Breast epithelium (tissue), 3 donors: ENCODE measurements at regions not wholly inside any gene's neighbourhood (a gene's known extent, or its start where the extent isn't known, plus 50 kb on each side); places are given as distances from the start of the nearest gene placed in this dataset.

ENCODE experiments used
- CTCF ChIP-seq, 3 donors: fragments of 450-650 bp; IDR thresholded peaks; one replicate each; pipeline ENCODE4 v1.5.1; 2016 to 2017; ENCODE audit warnings: antibody characterized with exemption in 3 of 3, mild to moderate bottlenecking in 3 of 3, moderate library complexity in 3 of 3
- POLR2A ChIP-seq: fragments of 450-650 bp; IDR thresholded peaks from one replicate; pipeline ENCODE4 v1.6.1; 2016; ENCODE audit warnings: antibody characterized with exemption, mild to moderate bottlenecking, moderate library complexity

GRCh38 chr2:196318517-196319377 is 147.4 kb upstream of the STK17B start:
- no peak for TF ChIP-seq CTCF (IDR thresholded peaks at IDR 0.05)
- no peak for TF ChIP-seq POLR2A
